ENCODE measurements at regions not wholly inside any gene's neighbourhood (a gene's known extent, or its start where the extent isn't known, plus 50 kb on each side); places are given as distances from the start of the nearest gene placed in this dataset.

DNA sequence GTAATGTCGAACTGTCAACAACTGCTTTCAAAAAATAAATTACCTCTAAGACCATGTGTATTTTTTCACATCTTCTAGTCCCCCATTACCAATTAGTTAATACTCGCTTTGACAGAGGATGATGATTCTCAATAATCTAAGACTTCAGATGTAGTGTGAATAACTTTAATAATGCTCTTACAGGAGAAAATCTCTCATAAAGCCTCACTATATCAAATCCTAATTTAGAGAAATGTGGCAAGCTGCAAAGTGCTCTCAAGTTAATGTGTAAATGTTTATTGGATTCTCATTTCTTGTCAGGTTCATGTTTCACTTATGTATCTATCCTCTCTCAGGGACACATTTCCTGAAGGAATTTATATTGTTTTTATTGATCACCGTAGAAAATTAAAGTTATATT lies 223.9 kb downstream of the CDH7 start:
- intact Hi-C loops (cut with DNase I): no loop called here
- ATAC-seq (no peak), DNase-seq (ENCODE audit: low spot score) (no peak)

DNA sequence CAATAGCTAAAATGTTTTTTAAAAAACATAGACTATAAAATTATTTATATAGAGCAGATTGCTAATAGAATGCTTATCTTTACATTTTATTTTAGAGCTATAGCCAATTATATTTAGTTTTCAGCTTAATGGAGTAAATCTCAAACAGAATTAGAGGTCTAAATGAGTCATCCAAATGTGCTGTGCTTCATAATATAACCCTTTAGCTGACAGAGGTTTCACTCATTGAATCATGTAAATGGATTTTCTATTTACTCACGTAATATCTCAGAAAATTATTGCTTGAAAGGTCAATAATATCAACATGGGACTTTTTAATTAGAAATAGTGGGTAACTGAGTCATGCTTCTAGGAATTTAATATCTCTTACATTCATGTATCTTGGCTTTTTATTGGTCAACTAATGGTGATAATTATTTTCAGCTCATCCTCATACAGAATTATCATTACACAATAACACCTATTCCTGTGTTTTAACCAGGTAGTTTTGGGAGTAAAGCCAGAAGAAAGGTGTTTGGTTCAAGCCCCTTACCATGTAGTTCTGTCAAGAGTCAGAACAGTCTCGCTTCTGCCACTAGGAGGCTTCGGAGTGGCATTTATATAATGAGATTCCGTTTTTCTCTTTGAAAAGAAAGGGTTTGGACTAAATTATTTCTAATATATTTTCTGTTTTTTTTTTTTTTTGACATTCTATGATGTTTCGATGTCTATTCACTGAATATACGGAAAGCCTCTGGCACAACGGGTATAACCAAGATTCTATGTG lies 217.6 kb downstream of the CDH7 start:
- ATAC-seq: no peak

DNA sequence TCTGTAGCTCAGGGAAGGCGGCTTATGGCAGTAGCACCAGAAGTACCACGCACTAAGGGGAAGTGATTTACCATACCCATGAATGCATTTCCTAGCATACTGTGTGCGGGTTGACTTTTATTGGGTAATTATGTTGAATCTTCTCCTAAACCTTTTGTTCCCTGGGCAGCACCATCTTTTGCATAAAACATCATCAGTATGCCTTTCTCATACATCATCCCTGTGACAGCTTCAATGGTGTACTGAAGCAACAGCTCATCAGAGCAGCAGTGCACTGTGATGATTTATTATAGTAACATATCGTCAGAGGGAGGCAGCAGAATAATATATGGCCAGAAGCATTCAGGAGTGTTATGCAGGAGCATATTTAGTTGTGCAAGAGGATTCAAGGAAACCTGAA lies 204.9 kb downstream of the CDH7 start:
- DNase-seq (ENCODE audit: low spot score) (no peak), ATAC-seq (no peak)
- intact Hi-C loops (cut with DNase I): no loop called here

More for the DNA sequence above, 217.6 kb downstream of the CDH7 start:
- intact Hi-C loops (cut with DNase I): no loop called here
- DNase-seq (ENCODE audit: low spot score): no peak

DNA sequence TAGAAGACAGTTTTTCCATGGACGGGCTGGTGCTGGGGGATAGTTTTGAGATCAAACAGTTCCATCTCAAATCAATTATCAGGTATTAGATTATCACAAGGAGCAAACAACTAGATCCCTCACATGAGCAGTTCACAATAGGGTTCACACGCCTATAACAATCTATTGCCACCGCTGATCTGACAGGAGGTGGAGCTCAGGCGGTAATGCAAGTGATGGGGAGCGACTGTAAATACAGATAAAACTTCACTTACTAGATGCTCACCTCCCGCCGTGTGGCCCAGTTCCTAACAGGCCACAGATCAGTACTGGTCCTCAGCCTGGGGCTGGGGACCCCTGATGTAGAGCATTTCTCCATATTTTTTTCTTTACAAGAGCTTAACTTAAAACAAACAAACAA lies 203.6 kb downstream of the CDH7 start:
- intact Hi-C loops (cut with DNase I): no loop called here
- DNase-seq (ENCODE audit: low spot score) (no peak), ATAC-seq (no peak)

DNA sequence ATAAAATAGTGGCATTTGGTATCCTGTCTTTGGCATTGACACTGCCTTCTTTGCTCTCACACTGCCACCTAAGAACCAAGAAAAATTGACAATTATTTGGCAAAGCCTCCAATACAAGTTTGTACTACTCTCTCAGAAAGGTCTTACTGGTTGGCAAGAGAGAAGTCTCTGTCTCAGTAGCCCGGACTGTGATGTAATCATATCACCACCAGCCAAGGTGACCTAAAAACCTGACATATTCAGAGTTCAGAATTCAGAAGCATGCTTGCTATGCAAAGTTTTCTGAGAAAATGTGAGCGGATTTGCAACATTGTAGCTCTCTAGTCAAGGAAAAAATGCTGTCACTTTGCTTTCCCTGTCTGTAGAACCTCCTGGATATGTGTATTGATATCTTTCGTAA lies 196.0 kb downstream of the CDH7 start:
- DNase-seq (ENCODE audit: low spot score): no peak
- ATAC-seq: no peak
- intact Hi-C loops (cut with DNase I): no loop called here

DNA sequence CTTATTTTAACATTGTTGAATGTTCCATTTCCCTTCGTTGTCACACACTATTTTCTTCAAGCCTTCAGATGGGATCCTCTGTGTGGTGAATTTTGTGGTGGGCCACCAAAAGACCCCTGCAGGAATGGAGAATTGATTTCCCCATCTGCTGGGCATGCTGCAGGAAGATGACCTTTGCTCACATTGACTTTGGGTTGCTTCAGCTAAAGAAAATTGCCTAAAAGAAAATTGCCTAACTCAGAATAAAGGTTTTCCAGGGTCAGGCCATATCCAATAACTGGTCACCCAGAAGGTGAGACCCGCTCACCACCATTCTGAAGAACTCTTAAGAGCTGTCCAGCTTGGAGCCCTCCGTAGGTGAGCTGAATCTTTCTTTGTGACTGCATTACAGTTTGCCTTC lies 192.5 kb downstream of the CDH7 start:
- intact Hi-C loops (cut with DNase I): no loop called here
- DNase-seq (ENCODE audit: low spot score) (no peak), ATAC-seq (no peak)

DNA sequence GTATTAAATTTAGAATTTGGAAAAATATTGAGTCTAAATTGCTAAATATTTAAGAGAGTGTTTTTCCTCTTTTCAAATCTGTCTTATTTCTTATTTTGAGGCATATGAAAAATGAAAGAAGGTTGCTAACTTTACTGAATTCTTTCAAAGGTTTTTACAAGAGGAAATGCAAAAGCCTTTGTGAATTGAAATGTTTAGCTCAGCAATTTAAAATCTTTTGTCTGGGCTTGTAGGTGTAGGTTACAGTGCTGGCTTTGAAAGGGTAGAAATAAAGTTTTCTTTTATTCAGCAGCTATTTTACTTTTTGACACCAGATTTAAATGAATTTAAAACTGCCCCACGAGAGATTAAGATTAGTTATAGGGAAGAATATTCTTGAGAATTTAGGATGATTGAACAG lies 192.0 kb downstream of the CDH7 start:
- no peak for DNase-seq (ENCODE audit: low spot score)
- intact Hi-C loops (cut with DNase I): no loop called here
- ATAC-seq: no peak

DNA sequence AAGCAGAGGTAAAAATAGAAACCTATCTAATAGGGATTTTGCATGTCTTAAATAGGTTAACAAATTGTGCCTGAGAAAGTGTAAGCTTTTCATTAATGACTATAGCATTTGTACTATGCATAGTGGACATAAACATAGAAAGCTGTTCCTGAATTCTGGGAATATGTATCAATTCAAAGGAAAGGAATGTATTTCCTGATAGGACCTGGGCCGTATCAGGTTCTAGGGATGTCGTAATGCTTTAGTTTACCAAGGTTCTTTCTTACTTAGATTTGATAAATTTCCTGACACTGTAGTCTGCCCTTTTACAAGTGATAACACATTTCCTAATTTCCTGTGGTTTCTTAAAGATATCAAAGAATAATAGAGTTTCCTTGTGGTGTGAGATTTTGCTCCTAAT lies 191.3 kb downstream of the CDH7 start:
- DNase-seq (ENCODE audit: low spot score) (no peak), ATAC-seq (no peak)
- intact Hi-C loops (cut with DNase I): no loop called here

DNA sequence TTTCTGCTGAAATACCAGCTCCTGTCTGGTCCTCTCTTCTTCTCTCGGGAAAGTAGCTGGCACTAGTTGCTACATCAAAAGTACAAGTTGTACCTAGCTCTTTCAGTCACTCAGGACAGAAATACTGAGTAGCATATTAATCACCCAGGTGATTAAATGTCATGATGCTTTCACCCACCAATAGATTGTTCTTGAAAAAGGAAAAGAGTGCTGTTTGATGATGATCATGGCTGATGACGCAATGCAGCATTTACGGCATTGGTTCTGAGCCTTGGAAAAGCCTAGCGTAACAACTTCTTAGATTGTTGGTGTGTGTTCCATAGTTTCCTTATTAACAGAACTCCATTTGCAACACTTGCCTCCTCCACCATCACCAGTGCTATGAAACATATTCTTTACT lies 190.7 kb downstream of the CDH7 start:
- DNase-seq (ENCODE audit: low spot score) (no peak), ATAC-seq (no peak)
- intact Hi-C loops (cut with DNase I): no loop called here

Measured in sciatic nerve (tissue), 2 donors.